Glutamatergic neuron (in vitro differentiated cells): ENCODE measurements at regions not wholly inside any gene's neighbourhood (a gene's known extent, or its start where the extent isn't known, plus 50 kb on each side); places are given as distances from the start of the nearest gene placed in this dataset.
"Not testable (repeated sequence)": the region's sequence is repeated elsewhere in the genome, so short reads cannot be mapped to it uniquely, and the experiment has no call there.

ENCODE experiments used
- DNase-seq: peaks from one replicate; pipeline ENCODE4 v3.0.0; 2022
- H3K27ac Mint-ChIP-seq: one replicate; pipeline ENCODE4 v1.8.0; 2020; ENCODE audit warnings: mild to moderate bottlenecking, mixed read lengths, inconsistent platforms; ENCODE audit not compliant: unreplicated experiment
- H3K27me3 Mint-ChIP-seq: one replicate; pipeline ENCODE4 v1.8.0; 2020; ENCODE audit warnings: mild to moderate bottlenecking, moderate library complexity, mixed read lengths, inconsistent platforms; ENCODE audit not compliant: unreplicated experiment
- H3K36me3 Mint-ChIP-seq: one replicate; pipeline ENCODE4 v1.8.0; 2020; ENCODE audit warnings: mild to moderate bottlenecking, mixed read lengths, inconsistent platforms; ENCODE audit not compliant: unreplicated experiment
- H3K4me1 Mint-ChIP-seq: one replicate; pipeline ENCODE4 v1.8.0; 2020; ENCODE audit warnings: mild to moderate bottlenecking, low read depth, mixed read lengths, inconsistent platforms; ENCODE audit not compliant: unreplicated experiment
- H3K4me3 Mint-ChIP-seq: one replicate; pipeline ENCODE4 v1.8.0; 2020; ENCODE audit warnings: mild to moderate bottlenecking, mixed read lengths, inconsistent platforms; ENCODE audit not compliant: unreplicated experiment
- H3K9me3 Mint-ChIP-seq: one replicate; pipeline ENCODE4 v1.8.0; 2020; ENCODE audit warnings: mild to moderate bottlenecking, moderate library complexity, mixed read lengths, inconsistent platforms; ENCODE audit not compliant: unreplicated experiment
- CTCF ChIP-seq: fragments of 200-600 bp; sonication (generic); IDR thresholded peaks from one replicate; pipeline ENCODE4 v1.5.0; 2021; ENCODE audit not compliant: partially characterized antibody, unreplicated experiment

- no peak for TF ChIP-seq CTCF
- H3K27ac Mint-ChIP-seq = no peak overlapping the region
- peaks cover 3% of the 10 kb centered on the region for H3K4me1 Mint-ChIP-seq
- H3K9me3 Mint-ChIP-seq = no peaks in the 10 kb centered on the region
- DNase-seq = no peak
- H3K27me3 Mint-ChIP-seq = no peaks in the 10 kb centered on the region
- H3K4me3 Mint-ChIP-seq = no peak overlapping the region
- no peaks in the 10 kb centered on the region for H3K36me3 Mint-ChIP-seq
These were observed 104.5 kb downstream of the CXCL12 start for GRCh38 chr10:44280226-44281014.

GRCh38 chr10:44279426-44280126 is 105.3 kb downstream of the CXCL12 start:
- Mint-ChIP-seq H3K27ac (no peak overlapping the region), H3K36me3 (no peaks in the 10 kb centered on the region), H3K9me3 (no peaks in the 10 kb centered on the region), H3K27me3 (no peaks in the 10 kb centered on the region), H3K4me3 (no peak overlapping the region), H3K4me1 (peaks cover under 1% of the 10 kb centered on the region)
- no peak for TF ChIP-seq CTCF
- no peak for DNase-seq

GRCh38 chr10:44278837-44279324 is 106.0 kb downstream of the CXCL12 start:
- no peak overlapping the region for H3K4me3 Mint-ChIP-seq
- DNase-seq = no peak

GRCh38 chr10:44268435-44268948 is 116.4 kb downstream of the CXCL12 start:
- Mint-ChIP-seq H3K9me3 (peaks cover 15% of the 10 kb centered on the region), H3K36me3 (peaks cover 18% of the 10 kb centered on the region)
- not testable (repeated sequence) for DNase-seq, H3K27me3 Mint-ChIP-seq, H3K27ac Mint-ChIP-seq, H3K4me1 Mint-ChIP-seq, H3K4me3 Mint-ChIP-seq

More at GRCh38 chr10:44278837-44279324, 106.0 kb downstream of the CXCL12 start:
- Mint-ChIP-seq H3K4me1 (no peaks in the 10 kb centered on the region), H3K27me3 (no peaks in the 10 kb centered on the region), H3K9me3 (no peaks in the 10 kb centered on the region), H3K27ac (no peak overlapping the region), H3K36me3 (no peaks in the 10 kb centered on the region)
- no peak for TF ChIP-seq CTCF

GRCh38 chr10:44267007-44267406 is 117.9 kb downstream of the CXCL12 start:
- Mint-ChIP-seq H3K27me3 (peaks cover 3% of the 10 kb centered on the region), H3K4me3 (no peak overlapping the region), H3K36me3 (peaks cover 18% of the 10 kb centered on the region), H3K27ac (no peak overlapping the region), H3K4me1 (no peaks in the 10 kb centered on the region), H3K9me3 (peaks cover 15% of the 10 kb centered on the region)
- no peak for TF ChIP-seq CTCF
- DNase-seq = no peak
